OCI-LY1 (cell line): ENCODE measurements at regions not wholly inside any gene's neighbourhood (a gene's known extent, or its start where the extent isn't known, plus 50 kb on each side); places are given as distances from the start of the nearest gene placed in this dataset.

Source experiments
- EZH2 ChIP-seq: fragments of 200-600 bp; sonication (generic), shearing (Covaris generic); IDR thresholded peaks from 2 replicates; pipeline ENCODE4 v1.8.0; 2017; ENCODE audit warnings: borderline replicate concordance, mixed run types, mild to moderate bottlenecking, antibody characterized with exemption, low read length, moderate library complexity, mixed read lengths
- TF ChIP-seq, protein P1 (sequence below): fragments of 200-600 bp; sonication (generic), shearing (Covaris generic); IDR thresholded peaks from 2 replicates; pipeline ENCODE4 v1.5.1; 2017; ENCODE audit warnings: mild to moderate bottlenecking, antibody characterized with exemption, low read length, moderate library complexity, mixed read lengths

DNA sequence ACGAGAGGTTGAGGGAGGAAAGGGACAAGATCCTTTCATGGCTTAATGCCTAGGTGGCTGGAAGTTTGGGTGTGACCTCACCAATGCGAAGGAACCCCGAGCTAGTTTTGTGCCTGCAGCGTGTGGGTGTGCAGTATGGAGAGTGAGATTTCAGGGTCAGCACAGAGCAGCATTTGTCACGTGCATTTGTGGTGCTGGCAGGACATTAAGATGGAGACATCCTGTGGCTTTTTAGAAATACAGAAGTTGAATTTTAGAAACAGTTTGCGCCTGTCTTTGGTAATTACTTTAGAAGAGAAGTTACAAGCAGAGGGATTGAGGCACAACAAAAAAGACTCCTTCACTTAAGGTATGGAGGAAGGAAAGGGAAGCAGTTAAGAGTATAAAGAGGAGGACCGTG lies 258.2 kb upstream of the THUMPD2 start:
- TF ChIP-seq, protein P1, sequence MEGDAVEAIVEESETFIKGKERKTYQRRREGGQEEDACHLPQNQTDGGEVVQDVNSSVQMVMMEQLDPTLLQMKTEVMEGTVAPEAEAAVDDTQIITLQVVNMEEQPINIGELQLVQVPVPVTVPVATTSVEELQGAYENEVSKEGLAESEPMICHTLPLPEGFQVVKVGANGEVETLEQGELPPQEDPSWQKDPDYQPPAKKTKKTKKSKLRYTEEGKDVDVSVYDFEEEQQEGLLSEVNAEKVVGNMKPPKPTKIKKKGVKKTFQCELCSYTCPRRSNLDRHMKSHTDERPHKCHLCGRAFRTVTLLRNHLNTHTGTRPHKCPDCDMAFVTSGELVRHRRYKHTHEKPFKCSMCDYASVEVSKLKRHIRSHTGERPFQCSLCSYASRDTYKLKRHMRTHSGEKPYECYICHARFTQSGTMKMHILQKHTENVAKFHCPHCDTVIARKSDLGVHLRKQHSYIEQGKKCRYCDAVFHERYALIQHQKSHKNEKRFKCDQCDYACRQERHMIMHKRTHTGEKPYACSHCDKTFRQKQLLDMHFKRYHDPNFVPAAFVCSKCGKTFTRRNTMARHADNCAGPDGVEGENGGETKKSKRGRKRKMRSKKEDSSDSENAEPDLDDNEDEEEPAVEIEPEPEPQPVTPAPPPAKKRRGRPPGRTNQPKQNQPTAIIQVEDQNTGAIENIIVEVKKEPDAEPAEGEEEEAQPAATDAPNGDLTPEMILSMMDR, result no peak
- no peak for TF ChIP-seq EZH2
